SU-DHL-6 (cell line): ENCODE measurements at regions not wholly inside any gene's neighbourhood (a gene's known extent, or its start where the extent isn't known, plus 50 kb on each side); places are given as distances from the start of the nearest gene placed in this dataset.
"Not testable (repeated sequence)": the region's sequence is repeated elsewhere in the genome, so short reads cannot be mapped to it uniquely, and the experiment has no call there.

ENCODE experiments used
- H2AFZ ChIP-seq: fragments of 200-600 bp; sonication (generic); 2 replicates; pipeline ENCODE4 v1.6.1; 2014; ENCODE audit warnings: low read depth, mild to moderate bottlenecking, moderate library complexity, mixed read lengths, antibody characterized with exemption, low read length; ENCODE audit not compliant: severe bottlenecking
- H3F3A ChIP-seq: fragments of 200-600 bp; shearing (Covaris generic); 2 replicates; pipeline ENCODE4 v1.6.0; 2016; ENCODE audit warnings: antibody characterized with exemption, mild to moderate bottlenecking; ENCODE audit not compliant: insufficient read depth
- H3K27ac ChIP-seq: fragments of 200-600 bp; sonication (generic); 2 replicates; pipeline ENCODE4 v1.5.1; 2016; ENCODE audit warnings: low read depth, mild to moderate bottlenecking, low read length, moderate library complexity, mixed read lengths
- H3K27me3 ChIP-seq: fragments of 200-600 bp; sonication (generic), shearing (Covaris generic); 2 replicates; pipeline ENCODE4 v1.6.0; 2014; ENCODE audit warnings: mild to moderate bottlenecking, low read length
- H3K36me3 ChIP-seq: fragments of 200-600 bp; sonication (generic); 2 replicates; pipeline ENCODE4 v1.6.1; 2014; ENCODE audit warnings: mild to moderate bottlenecking, low read length, mixed read lengths
- H3K4me2 ChIP-seq: fragments of 300-600, 200-600 bp; shearing (Covaris generic), sonication (generic); 2 replicates; pipeline ENCODE4 v1.6.0; 2014; ENCODE audit warnings: low read length, low read depth, mild to moderate bottlenecking; ENCODE audit not compliant: poor library complexity, severe bottlenecking
- H3K4me3 ChIP-seq: fragments of 200-600 bp; sonication (generic); 2 replicates; pipeline ENCODE4 v1.5.1; 2014; ENCODE audit warnings: antibody characterized with exemption, low read length, mild to moderate bottlenecking, mixed read lengths; ENCODE audit not compliant: insufficient read depth, poor library complexity, severe bottlenecking
- H3K79me2 ChIP-seq: fragments of 200-600 bp; sonication (generic); 2 replicates; pipeline ENCODE4 v1.6.1; 2014; ENCODE audit warnings: mild to moderate bottlenecking, low read length, moderate library complexity; ENCODE audit not compliant: insufficient read depth
- H3K9ac ChIP-seq: fragments of 200-600 bp; sonication (generic); 2 replicates; pipeline ENCODE4 v1.7.0; 2014; ENCODE audit warnings: mild to moderate bottlenecking, low read length
- H3K9me2 ChIP-seq: fragments of 200-600 bp; sonication (generic); replicated peaks from 2 replicates; pipeline ENCODE4 v1.6.1; 2014; ENCODE audit warnings: low read length; ENCODE audit not compliant: insufficient read depth
- H3K9me3 ChIP-seq: fragments of 200-600 bp; sonication (generic); 2 replicates; pipeline ENCODE4 v1.6.1; 2014; ENCODE audit warnings: low read length, mixed read lengths; ENCODE audit not compliant: insufficient read depth
- H4K20me1 ChIP-seq: fragments of 200-600 bp; sonication (generic); 2 replicates; pipeline ENCODE4 v1.6.1; 2014; ENCODE audit warnings: low read depth, mild to moderate bottlenecking, antibody characterized with exemption, low read length, moderate library complexity, mixed read lengths
- EZH2phosphoT487 ChIP-seq: fragments of 200-600 bp; sonication (generic), shearing (Covaris generic); conservative IDR thresholded peaks from 2 replicates; pipeline ENCODE4 v1.6.1; 2018; ENCODE audit warnings: mild to moderate bottlenecking, antibody characterized with exemption, low read length, moderate library complexity, mixed read lengths
- TF ChIP-seq, protein P1 (sequence below): fragments of 200-600 bp; sonication (generic); IDR thresholded peaks from one replicate; pipeline ENCODE4 v1.5.1; 2017; ENCODE audit warnings: antibody characterized with exemption, mild to moderate bottlenecking, low read length, moderate library complexity; ENCODE audit not compliant: insufficient read depth, poor library complexity, severe bottlenecking

DNA sequence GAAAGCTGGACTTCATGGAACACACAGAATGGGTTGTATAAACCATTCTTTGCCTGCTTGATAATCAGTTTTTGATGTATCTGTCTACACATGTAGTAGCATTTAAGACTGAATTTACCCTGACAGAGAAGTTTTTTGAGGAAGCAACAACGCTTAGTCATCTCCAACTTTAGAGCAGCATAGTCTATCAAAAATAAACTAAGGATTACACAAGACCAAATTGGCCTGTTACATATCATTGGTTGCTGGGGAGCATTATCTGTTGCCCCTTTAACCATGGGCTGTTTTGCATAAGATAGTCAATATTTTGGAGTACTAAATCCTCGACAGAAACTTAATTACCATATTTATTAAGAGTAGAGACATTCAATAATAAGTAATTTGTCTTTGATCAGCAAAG lies 347.4 kb downstream of the FAM47B start:
- H3K36me3 ChIP-seq = no peaks in the 10 kb centered on the region
- H3K9me2 ChIP-seq = no peaks in the 10 kb centered on the region
- H4K20me1 ChIP-seq = no peaks in the 10 kb centered on the region
- no peak overlapping the region for H3K27ac ChIP-seq
- TF ChIP-seq, protein P1, sequence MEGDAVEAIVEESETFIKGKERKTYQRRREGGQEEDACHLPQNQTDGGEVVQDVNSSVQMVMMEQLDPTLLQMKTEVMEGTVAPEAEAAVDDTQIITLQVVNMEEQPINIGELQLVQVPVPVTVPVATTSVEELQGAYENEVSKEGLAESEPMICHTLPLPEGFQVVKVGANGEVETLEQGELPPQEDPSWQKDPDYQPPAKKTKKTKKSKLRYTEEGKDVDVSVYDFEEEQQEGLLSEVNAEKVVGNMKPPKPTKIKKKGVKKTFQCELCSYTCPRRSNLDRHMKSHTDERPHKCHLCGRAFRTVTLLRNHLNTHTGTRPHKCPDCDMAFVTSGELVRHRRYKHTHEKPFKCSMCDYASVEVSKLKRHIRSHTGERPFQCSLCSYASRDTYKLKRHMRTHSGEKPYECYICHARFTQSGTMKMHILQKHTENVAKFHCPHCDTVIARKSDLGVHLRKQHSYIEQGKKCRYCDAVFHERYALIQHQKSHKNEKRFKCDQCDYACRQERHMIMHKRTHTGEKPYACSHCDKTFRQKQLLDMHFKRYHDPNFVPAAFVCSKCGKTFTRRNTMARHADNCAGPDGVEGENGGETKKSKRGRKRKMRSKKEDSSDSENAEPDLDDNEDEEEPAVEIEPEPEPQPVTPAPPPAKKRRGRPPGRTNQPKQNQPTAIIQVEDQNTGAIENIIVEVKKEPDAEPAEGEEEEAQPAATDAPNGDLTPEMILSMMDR = no peak
- TF ChIP-seq EZH2phosphoT487 = no peak
- H3K4me3 ChIP-seq = no peak overlapping the region
- H3K79me2 ChIP-seq = no peaks in the 10 kb centered on the region
- H3K27me3 ChIP-seq = no peaks in the 10 kb centered on the region
- H2AFZ ChIP-seq = no peak overlapping the region
- no peak overlapping the region for H3K9ac ChIP-seq
- H3F3A ChIP-seq = no peaks in the 10 kb centered on the region
- H3K9me3 ChIP-seq = no peaks in the 10 kb centered on the region
- no peak overlapping the region for H3K4me2 ChIP-seq

DNA sequence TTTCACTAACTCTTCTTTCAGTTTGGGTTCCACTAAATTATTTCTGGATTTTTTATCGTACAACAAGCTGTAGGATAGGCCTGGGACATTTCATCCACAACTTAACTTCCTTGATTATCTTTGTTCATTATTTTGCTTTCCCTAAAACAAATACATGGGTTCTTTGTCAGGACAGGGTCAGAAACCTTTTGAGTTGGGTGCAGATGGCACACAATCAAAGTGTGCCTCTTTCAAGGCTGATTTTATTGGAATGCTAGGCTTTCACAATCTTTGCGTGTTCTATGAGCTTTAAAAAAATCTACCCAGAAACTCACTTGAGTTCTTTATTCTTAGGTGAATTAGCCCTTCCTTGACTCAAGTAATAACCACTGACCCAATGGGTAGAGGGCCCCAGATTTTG lies 348.4 kb downstream of the FAM47B start:
- no peak for TF ChIP-seq EZH2phosphoT487
- TF ChIP-seq, protein P1 = no peak
- Histone ChIP-seq H3K79me2 (no peaks in the 10 kb centered on the region), H3K9me2 (no peaks in the 10 kb centered on the region), H3K36me3 (no peaks in the 10 kb centered on the region), H3K9ac (no peak overlapping the region), H3K27ac (no peak overlapping the region), H3K9me3 (no peaks in the 10 kb centered on the region), H2AFZ (no peak overlapping the region), H3K4me2 (no peak overlapping the region), H3F3A (no peaks in the 10 kb centered on the region), H4K20me1 (no peaks in the 10 kb centered on the region), H3K4me3 (no peak overlapping the region), H3K27me3 (no peaks in the 10 kb centered on the region)

DNA sequence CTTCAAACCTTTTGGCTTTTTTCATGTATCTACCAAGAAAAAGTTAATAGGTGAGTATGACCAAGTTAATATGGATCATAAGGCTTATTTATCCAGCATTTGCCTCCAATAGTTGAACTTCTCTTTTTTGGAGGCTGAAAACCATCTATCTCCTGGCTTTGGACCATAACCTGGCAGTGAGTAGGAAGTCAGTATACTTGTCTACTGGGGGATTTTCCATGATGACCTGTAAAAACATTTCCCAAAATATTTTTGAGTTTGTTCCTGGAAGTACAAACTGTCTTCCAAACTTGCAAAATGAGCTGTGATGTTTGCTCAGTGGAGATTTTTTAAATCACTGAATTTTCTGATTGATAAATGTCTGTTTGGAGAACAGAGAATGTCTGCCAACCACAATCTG lies 349.9 kb downstream of the FAM47B start:
- no peaks in the 10 kb centered on the region for H3F3A ChIP-seq
- no peaks in the 10 kb centered on the region for H3K27me3 ChIP-seq
- H4K20me1 ChIP-seq = no peaks in the 10 kb centered on the region
- H3K27ac ChIP-seq = no peak overlapping the region
- H3K36me3 ChIP-seq = no peaks in the 10 kb centered on the region
- H2AFZ ChIP-seq = no peak overlapping the region
- TF ChIP-seq EZH2phosphoT487 = no peak
- TF ChIP-seq, protein P1 = no peak
- no peak overlapping the region for H3K4me2 ChIP-seq
- no peaks in the 10 kb centered on the region for H3K9me3 ChIP-seq
- no peaks in the 10 kb centered on the region for H3K9me2 ChIP-seq
- H3K4me3 ChIP-seq = no peak overlapping the region
- H3K9ac ChIP-seq = no peak overlapping the region
- H3K79me2 ChIP-seq = no peaks in the 10 kb centered on the region

DNA sequence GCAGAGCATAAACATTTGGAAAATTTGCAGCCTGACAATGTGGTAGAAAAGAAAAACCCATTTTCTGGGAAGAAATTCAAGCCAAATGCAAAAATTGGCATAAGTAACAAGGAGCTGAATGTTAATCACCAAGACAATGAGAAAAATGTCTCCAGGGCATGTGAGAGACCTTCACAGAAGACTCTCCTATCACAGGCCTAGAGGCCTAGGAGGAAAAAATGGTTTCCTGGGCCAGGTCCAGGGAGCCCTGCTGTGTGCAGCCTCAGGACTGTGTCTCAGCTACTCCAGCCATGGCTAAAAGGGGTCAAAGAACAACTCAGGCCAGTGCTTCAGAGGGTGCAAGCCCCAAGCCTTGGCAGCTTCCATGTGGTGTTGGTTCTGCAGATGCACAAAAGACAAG lies 362.4 kb downstream of the FAM47B start:
- H3K27ac ChIP-seq, H3K4me2 ChIP-seq, H3K9ac ChIP-seq: not testable (repeated sequence)

More for the DNA sequence above, 362.4 kb downstream of the FAM47B start:
- H3K36me3 ChIP-seq, H3K79me2 ChIP-seq, H3F3A ChIP-seq, H3K9me2 ChIP-seq, H3K4me3 ChIP-seq, H3K27me3 ChIP-seq, H2AFZ ChIP-seq, H3K9me3 ChIP-seq, H4K20me1 ChIP-seq: not testable (repeated sequence)
